ENCODE measurements at regions not wholly inside any gene's neighbourhood (a gene's known extent, or its start where the extent isn't known, plus 50 kb on each side); places are given as distances from the start of the nearest gene placed in this dataset.

DNA sequence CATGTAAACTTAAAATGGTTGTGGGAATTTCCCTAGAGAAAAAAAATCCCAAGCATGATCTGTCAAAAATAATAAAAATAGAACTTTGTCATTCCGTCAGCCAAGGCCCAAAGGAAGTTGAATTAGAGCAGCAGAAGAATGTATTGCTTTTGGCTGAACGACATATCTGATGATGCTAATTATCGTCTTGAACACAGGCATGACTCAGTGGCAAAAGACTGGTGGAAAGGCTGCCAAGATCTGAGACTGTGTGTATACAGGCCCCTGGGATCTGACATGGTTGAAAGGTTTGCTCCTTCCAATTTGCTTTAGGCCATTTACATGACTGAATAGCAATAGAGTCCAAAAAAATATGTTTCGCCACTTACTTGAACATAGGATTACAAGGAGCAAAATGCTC is 1057.1 kb upstream of the CRIM1 start:
- BruUV-seq (replicated peaks) = no TSS peak
- H3K79me2 ChIP-seq (ENCODE audit: low read length) = no peaks in the 10 kb centered on the region
- ATAC-seq = no peak
- H3K27ac ChIP-seq (ENCODE audit: low read length) = no peak overlapping the region
- intact Hi-C loops (cut with micrococcal nuclease) = no loop called here
- H3K4me3 ChIP-seq (ENCODE audit: low read length) = no peak overlapping the region
- H3K4me1 ChIP-seq (ENCODE audit: insufficient read depth, low read length) = no peaks in the 10 kb centered on the region
- no peaks in the 10 kb centered on the region for H3K36me3 ChIP-seq (ENCODE audit: low read depth, low read length)
- peak; percentile 2 for DNase-seq
- no peak overlapping the region for H2AFZ ChIP-seq (ENCODE audit: low read length)
- ChIA-PET CTCF (no interaction called here), POLR2A (ENCODE audit: unreplicated experiment) (no interaction called here)
- H3F3A ChIP-seq (ENCODE audit: low read length, unreplicated experiment) = no peaks in the 10 kb centered on the region
- no peaks in the 10 kb centered on the region for H4K20me1 ChIP-seq (ENCODE audit: low read length)
- H3K9me2 ChIP-seq (replicated peaks; ENCODE audit: low read length) = no peaks in the 10 kb centered on the region
- H3K4me2 ChIP-seq (ENCODE audit: low read length) = no peak overlapping the region
- no peaks in the 10 kb centered on the region for H3K27me3 ChIP-seq (ENCODE audit: low read length)
- no peaks in the 10 kb centered on the region for H3K9me3 ChIP-seq (ENCODE audit: low read length)
- no peak overlapping the region for H3K9ac ChIP-seq (ENCODE audit: low read length)
- no peak for TF ChIP-seq EZH2phosphoT487 (IDR thresholded peaks at IDR 0.05; ENCODE audit: borderline replicate concordance, low read length)
- TF ChIP-seq, protein P1, sequence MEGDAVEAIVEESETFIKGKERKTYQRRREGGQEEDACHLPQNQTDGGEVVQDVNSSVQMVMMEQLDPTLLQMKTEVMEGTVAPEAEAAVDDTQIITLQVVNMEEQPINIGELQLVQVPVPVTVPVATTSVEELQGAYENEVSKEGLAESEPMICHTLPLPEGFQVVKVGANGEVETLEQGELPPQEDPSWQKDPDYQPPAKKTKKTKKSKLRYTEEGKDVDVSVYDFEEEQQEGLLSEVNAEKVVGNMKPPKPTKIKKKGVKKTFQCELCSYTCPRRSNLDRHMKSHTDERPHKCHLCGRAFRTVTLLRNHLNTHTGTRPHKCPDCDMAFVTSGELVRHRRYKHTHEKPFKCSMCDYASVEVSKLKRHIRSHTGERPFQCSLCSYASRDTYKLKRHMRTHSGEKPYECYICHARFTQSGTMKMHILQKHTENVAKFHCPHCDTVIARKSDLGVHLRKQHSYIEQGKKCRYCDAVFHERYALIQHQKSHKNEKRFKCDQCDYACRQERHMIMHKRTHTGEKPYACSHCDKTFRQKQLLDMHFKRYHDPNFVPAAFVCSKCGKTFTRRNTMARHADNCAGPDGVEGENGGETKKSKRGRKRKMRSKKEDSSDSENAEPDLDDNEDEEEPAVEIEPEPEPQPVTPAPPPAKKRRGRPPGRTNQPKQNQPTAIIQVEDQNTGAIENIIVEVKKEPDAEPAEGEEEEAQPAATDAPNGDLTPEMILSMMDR (conservative IDR thresholded peaks at IDR 0.05; ENCODE audit: low read depth, low read length) = no peak
- no peak for TF ChIP-seq EZH2 (IDR thresholded peaks at IDR 0.05; ENCODE audit: low read length, unreplicated experiment)

GRCh38 chr2:35297403-35297802 is 1058.2 kb upstream of the CRIM1 start:
- H3K79me2 ChIP-seq (ENCODE audit: low read length) = no peaks in the 10 kb centered on the region
- H3K27me3 ChIP-seq (ENCODE audit: low read length) = no peaks in the 10 kb centered on the region
- H2AFZ ChIP-seq (ENCODE audit: low read length) = no peak overlapping the region
- H3K4me1 ChIP-seq (ENCODE audit: insufficient read depth, low read length) = no peaks in the 10 kb centered on the region
- ATAC-seq (no peak), DNase-seq (no peak)
- H3K4me3 ChIP-seq (ENCODE audit: low read length) = no peak overlapping the region
- no peaks in the 10 kb centered on the region for H3K9me3 ChIP-seq (ENCODE audit: low read length)
- H3K9ac ChIP-seq (ENCODE audit: low read length) = no peak overlapping the region
- intact Hi-C loops (cut with micrococcal nuclease) = no loop called here
- H3F3A ChIP-seq (ENCODE audit: low read length, unreplicated experiment) = no peaks in the 10 kb centered on the region
- H3K36me3 ChIP-seq (ENCODE audit: low read depth, low read length) = no peaks in the 10 kb centered on the region
- no TSS peak for BruUV-seq (replicated peaks)
- no peaks in the 10 kb centered on the region for H3K9me2 ChIP-seq (replicated peaks; ENCODE audit: low read length)
- no peak overlapping the region for H3K4me2 ChIP-seq (ENCODE audit: low read length)
- ChIA-PET CTCF (no interaction called here), POLR2A (ENCODE audit: unreplicated experiment) (no interaction called here)
- TF ChIP-seq EZH2 (IDR thresholded peaks at IDR 0.05; ENCODE audit: low read length, unreplicated experiment) (no peak), EZH2phosphoT487 (IDR thresholded peaks at IDR 0.05; ENCODE audit: borderline replicate concordance, low read length) (no peak)
- TF ChIP-seq, protein P1 (conservative IDR thresholded peaks at IDR 0.05; ENCODE audit: low read depth, low read length) = no peak
- no peaks in the 10 kb centered on the region for H4K20me1 ChIP-seq (ENCODE audit: low read length)
- no peak overlapping the region for H3K27ac ChIP-seq (ENCODE audit: low read length)

DNA sequence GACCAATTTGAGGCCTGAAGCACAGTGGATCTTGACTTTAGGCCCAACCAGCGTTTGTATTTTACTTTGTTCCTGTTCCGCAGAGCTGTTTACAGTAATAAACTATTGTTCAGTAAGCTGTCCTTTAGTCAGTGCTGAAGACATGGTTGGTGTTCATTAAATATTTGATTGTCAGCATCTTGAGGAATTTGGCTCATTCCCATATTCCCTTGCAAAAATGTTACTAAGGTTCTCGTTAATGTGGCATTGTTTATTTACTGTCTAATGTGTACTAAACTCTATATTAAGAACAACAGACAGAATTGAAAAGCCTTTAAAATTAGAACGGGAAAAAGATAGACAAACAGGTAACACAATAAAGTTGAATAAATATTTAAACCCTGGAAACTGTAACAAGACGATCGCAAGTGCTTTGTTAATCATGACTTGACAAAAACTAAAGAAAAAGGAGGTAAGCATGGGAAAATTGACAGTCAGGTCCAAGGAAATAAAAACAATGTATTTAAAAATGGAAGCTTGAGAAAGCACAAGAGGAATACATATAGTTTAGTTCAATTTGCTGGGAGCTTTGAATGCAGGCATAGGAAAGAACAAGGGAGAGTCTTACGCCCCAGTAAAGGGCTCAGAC is 1060.8 kb upstream of the CRIM1 start:
- no peak overlapping the region for H2AFZ ChIP-seq (ENCODE audit: low read length)
- H3K9me3 ChIP-seq (ENCODE audit: low read length) = no peaks in the 10 kb centered on the region
- H3K4me1 ChIP-seq (ENCODE audit: insufficient read depth, low read length) = no peaks in the 10 kb centered on the region
- DNase-seq = no peak
- TF ChIP-seq, protein P1 (conservative IDR thresholded peaks at IDR 0.05; ENCODE audit: low read depth, low read length) = no peak
- no peak for TF ChIP-seq EZH2phosphoT487 (IDR thresholded peaks at IDR 0.05; ENCODE audit: borderline replicate concordance, low read length)
- TF ChIP-seq EZH2 (IDR thresholded peaks at IDR 0.05; ENCODE audit: low read length, unreplicated experiment) = no peak
- H3K4me3 ChIP-seq (ENCODE audit: low read length) = no peak overlapping the region
- CTCF ChIA-PET = no interaction called here
- POLR2A ChIA-PET (ENCODE audit: unreplicated experiment) = no interaction called here
- no peaks in the 10 kb centered on the region for H3K27me3 ChIP-seq (ENCODE audit: low read length)
- no peak overlapping the region for H3K27ac ChIP-seq (ENCODE audit: low read length)
- H4K20me1 ChIP-seq (ENCODE audit: low read length) = no peaks in the 10 kb centered on the region
- H3K9ac ChIP-seq (ENCODE audit: low read length) = no peak overlapping the region
- H3K9me2 ChIP-seq (replicated peaks; ENCODE audit: low read length) = no peaks in the 10 kb centered on the region
- no peaks in the 10 kb centered on the region for H3K79me2 ChIP-seq (ENCODE audit: low read length)
- ATAC-seq = no peak
- H3K36me3 ChIP-seq (ENCODE audit: low read depth, low read length) = no peaks in the 10 kb centered on the region
- H3K4me2 ChIP-seq (ENCODE audit: low read length) = no peak overlapping the region
- no peaks in the 10 kb centered on the region for H3F3A ChIP-seq (ENCODE audit: low read length, unreplicated experiment)
- no TSS peak for BruUV-seq (replicated peaks)
- intact Hi-C loops (cut with micrococcal nuclease) = no loop called here
